ENCODE measurements at regions not wholly inside any gene's neighbourhood (a gene's known extent, or its start where the extent isn't known, plus 50 kb on each side); places are given as distances from the start of the nearest gene placed in this dataset.

- H3K4me1 ChIP-seq (ENCODE audit: control insufficient read depth, insufficient read depth, low read length): peaks cover 9% of the 10 kb centered on the region
- H3K27ac ChIP-seq (ENCODE audit: low read length): peak overlapping the region; percentile 50
- intact Hi-C loops (cut with DNase I): no loop called here
- DNase-seq: peak; percentile 61 to 82 (median 71)
- WGBS: 42% methylated on average over 13 of the region's 13 CpGs
- peak; percentile 48 to 68 for ATAC-seq
- H3K4me3 ChIP-seq (ENCODE audit: low read length): no peak overlapping the region
- no peaks in the 10 kb centered on the region for H3K27me3 ChIP-seq (ENCODE audit: control insufficient read depth, insufficient read depth)
- H3K9me3 ChIP-seq (ENCODE audit: control insufficient read depth, low read length): no peaks in the 10 kb centered on the region
Observed at GRCh38 chr3:193851941-193852674, 259.1 kb downstream of the OPA1 start.

- ATAC-seq: no peak
- no peak for DNase-seq
- WGBS: 66% methylated on average over 1 of the region's 1 CpG
- Histone ChIP-seq H3K4me3 (ENCODE audit: low read length) (no peak overlapping the region), H3K4me1 (ENCODE audit: control insufficient read depth, insufficient read depth, low read length) (peaks cover 9% of the 10 kb centered on the region), H3K9me3 (ENCODE audit: control insufficient read depth, low read length) (no peaks in the 10 kb centered on the region), H3K27ac (ENCODE audit: low read length) (no peak overlapping the region), H3K27me3 (ENCODE audit: control insufficient read depth, insufficient read depth) (no peaks in the 10 kb centered on the region)
- intact Hi-C loops (cut with DNase I): no loop called here
Observed at GRCh38 chr3:193852901-193853300, 259.9 kb downstream of the OPA1 start.

GRCh38 chr3:193853511-193854219 lies 260.7 kb downstream of the OPA1 start:
- DNase-seq: no peak
- peak; percentile 80 to 83 for ATAC-seq
- intact Hi-C loops (cut with DNase I): no loop called here
- no peaks in the 10 kb centered on the region for H3K9me3 ChIP-seq (ENCODE audit: control insufficient read depth, low read length)
- H3K4me3 ChIP-seq (ENCODE audit: low read length): no peak overlapping the region
- peaks cover 9% of the 10 kb centered on the region for H3K4me1 ChIP-seq (ENCODE audit: control insufficient read depth, insufficient read depth, low read length)
- WGBS: 48% methylated on average over 3 of the region's 3 CpGs
- no peaks in the 10 kb centered on the region for H3K27me3 ChIP-seq (ENCODE audit: control insufficient read depth, insufficient read depth)
- peak overlapping the region; percentile 2 for H3K27ac ChIP-seq (ENCODE audit: low read length)

- Histone ChIP-seq H3K4me1 (ENCODE audit: control insufficient read depth, insufficient read depth, low read length) (peaks cover 9% of the 10 kb centered on the region), H3K9me3 (ENCODE audit: control insufficient read depth, low read length) (no peaks in the 10 kb centered on the region), H3K27ac (ENCODE audit: low read length) (no peak overlapping the region), H3K4me3 (ENCODE audit: low read length) (no peak overlapping the region), H3K27me3 (ENCODE audit: control insufficient read depth, insufficient read depth) (no peaks in the 10 kb centered on the region)
- ATAC-seq (peak; percentile 55 to 69), DNase-seq (no peak)
- intact Hi-C loops (cut with DNase I): no loop called here
- WGBS: 73% methylated on average over 3 of the region's 3 CpGs
Observed at GRCh38 chr3:193857996-193858395, 265.0 kb downstream of the OPA1 start.

- intact Hi-C loops (cut with DNase I): no loop called here
- H3K9me3 ChIP-seq (ENCODE audit: control insufficient read depth, low read length): no peaks in the 10 kb centered on the region
- H3K27me3 ChIP-seq (ENCODE audit: control insufficient read depth, insufficient read depth): no peaks in the 10 kb centered on the region
- no peak for ATAC-seq
- DNase-seq: no peak
- H3K4me1 ChIP-seq (ENCODE audit: control insufficient read depth, insufficient read depth, low read length): peaks cover 8% of the 10 kb centered on the region
- WGBS: 92% methylated on average over 3 of the region's 3 CpGs
- H3K27ac ChIP-seq (ENCODE audit: low read length): no peak overlapping the region
- H3K4me3 ChIP-seq (ENCODE audit: low read length): no peak overlapping the region
Observed at GRCh38 chr3:193859195-193859594, 266.2 kb downstream of the OPA1 start.

- no peaks in the 10 kb centered on the region for H3K9me3 ChIP-seq (ENCODE audit: control insufficient read depth, low read length)
- no peak overlapping the region for H3K4me3 ChIP-seq (ENCODE audit: low read length)
- H3K27ac ChIP-seq (ENCODE audit: low read length): peak overlapping the region; percentile 21
- no peaks in the 10 kb centered on the region for H3K27me3 ChIP-seq (ENCODE audit: control insufficient read depth, insufficient read depth)
- peaks cover 10% of the 10 kb centered on the region for H3K4me1 ChIP-seq (ENCODE audit: control insufficient read depth, insufficient read depth, low read length)
- intact Hi-C loops (cut with DNase I): no loop called here
- peak; percentile 53 to 55 for ATAC-seq
- WGBS: 68% methylated on average over 2 of the region's 2 CpGs
- no peak for DNase-seq
Observed at GRCh38 chr3:193861012-193861411, 268.0 kb downstream of the OPA1 start.

GRCh38 chr3:193862843-193863242 lies 269.8 kb downstream of the OPA1 start:
- 82% methylated on average over 4 of the region's 4 CpGs for WGBS
- Histone ChIP-seq H3K4me1 (ENCODE audit: control insufficient read depth, insufficient read depth, low read length) (peaks cover 10% of the 10 kb centered on the region), H3K4me3 (ENCODE audit: low read length) (no peak overlapping the region), H3K27me3 (ENCODE audit: control insufficient read depth, insufficient read depth) (no peaks in the 10 kb centered on the region), H3K27ac (ENCODE audit: low read length) (no peak overlapping the region), H3K9me3 (ENCODE audit: control insufficient read depth, low read length) (no peaks in the 10 kb centered on the region)
- DNase-seq (no peak), ATAC-seq (no peak)
- intact Hi-C loops (cut with DNase I): no loop called here

GRCh38 chr3:193863657-193864357 lies 270.8 kb downstream of the OPA1 start:
- no peaks in the 10 kb centered on the region for H3K27me3 ChIP-seq (ENCODE audit: control insufficient read depth, insufficient read depth)
- H3K27ac ChIP-seq (ENCODE audit: low read length): peak overlapping the region; percentile 14
- 47% methylated on average over 9 of the region's 9 CpGs for WGBS
- peak; percentile 72 to 87 for ATAC-seq
- no peaks in the 10 kb centered on the region for H3K9me3 ChIP-seq (ENCODE audit: control insufficient read depth, low read length)
- peak; percentile 26 to 70 (median 60) for DNase-seq
- intact Hi-C loops (cut with DNase I): no loop called here
- no peak overlapping the region for H3K4me3 ChIP-seq (ENCODE audit: low read length)
- peaks cover 10% of the 10 kb centered on the region for H3K4me1 ChIP-seq (ENCODE audit: control insufficient read depth, insufficient read depth, low read length)

GRCh38 chr3:193865339-193865738 lies 270.6 kb upstream of the HES1 start:
- H3K27ac ChIP-seq (ENCODE audit: low read length): no peak overlapping the region
- WGBS: 96% methylated on average over 1 of the region's 1 CpG
- no peaks in the 10 kb centered on the region for H3K27me3 ChIP-seq (ENCODE audit: control insufficient read depth, insufficient read depth)
- H3K4me1 ChIP-seq (ENCODE audit: control insufficient read depth, insufficient read depth, low read length): peaks cover 9% of the 10 kb centered on the region
- DNase-seq (no peak), ATAC-seq (no peak)
- no peak overlapping the region for H3K4me3 ChIP-seq (ENCODE audit: low read length)
- intact Hi-C loops (cut with DNase I): no loop called here
- no peaks in the 10 kb centered on the region for H3K9me3 ChIP-seq (ENCODE audit: control insufficient read depth, low read length)

- H3K9me3 ChIP-seq (ENCODE audit: control insufficient read depth, low read length): no peaks in the 10 kb centered on the region
- DNase-seq (no peak), ATAC-seq (no peak)
- intact Hi-C loops (cut with DNase I): no loop called here
- no peaks in the 10 kb centered on the region for H3K27me3 ChIP-seq (ENCODE audit: control insufficient read depth, insufficient read depth)
- no peak overlapping the region for H3K27ac ChIP-seq (ENCODE audit: low read length)
- H3K4me1 ChIP-seq (ENCODE audit: control insufficient read depth, insufficient read depth, low read length): peaks cover 9% of the 10 kb centered on the region
- 62% methylated on average over 4 of the region's 4 CpGs for WGBS
- no peak overlapping the region for H3K4me3 ChIP-seq (ENCODE audit: low read length)
Observed at GRCh38 chr3:193865896-193866480, 270.0 kb upstream of the HES1 start.

- Histone ChIP-seq H3K27ac (ENCODE audit: low read length) (no peak overlapping the region), H3K4me1 (ENCODE audit: control insufficient read depth, insufficient read depth, low read length) (peaks cover 6% of the 10 kb centered on the region), H3K9me3 (ENCODE audit: control insufficient read depth, low read length) (no peaks in the 10 kb centered on the region), H3K4me3 (ENCODE audit: low read length) (no peak overlapping the region), H3K27me3 (ENCODE audit: control insufficient read depth, insufficient read depth) (no peaks in the 10 kb centered on the region)
- WGBS: 88% methylated on average over 7 of the region's 7 CpGs
- ATAC-seq: no peak
- intact Hi-C loops (cut with DNase I): no loop called here
- no peak for DNase-seq
Observed at GRCh38 chr3:193868590-193868989, 267.4 kb upstream of the HES1 start.
